ENCODE measurements at regions not wholly inside any gene's neighbourhood (a gene's known extent, or its start where the extent isn't known, plus 50 kb on each side); places are given as distances from the start of the nearest gene placed in this dataset.
A peak's percentile ranks its signal among the peaks of the same experiment; 100 is the strongest.

DNA sequence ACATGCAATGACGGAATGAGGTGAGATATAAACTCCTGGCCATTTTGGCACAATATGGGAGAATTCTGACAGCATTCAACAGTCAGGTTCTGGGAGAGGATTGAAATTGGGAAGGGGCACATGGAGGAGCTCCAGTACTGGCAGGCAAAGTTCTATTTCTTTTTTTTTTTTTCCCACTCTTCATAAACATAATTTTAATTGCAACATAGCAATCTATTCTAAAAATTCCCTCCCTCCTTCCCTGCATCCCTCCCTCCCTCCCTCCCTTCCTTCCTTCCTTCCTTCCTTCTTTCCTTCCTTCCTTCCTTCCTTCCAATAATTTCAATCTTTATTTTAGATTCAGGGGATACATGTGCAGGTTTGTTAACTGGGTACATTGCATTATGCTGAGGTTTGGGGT lies 93.2 kb downstream of the PTCSC3 start:
- no peak for DNase-seq (ENCODE audit: low read depth)
- TF ChIP-seq, protein P1, sequence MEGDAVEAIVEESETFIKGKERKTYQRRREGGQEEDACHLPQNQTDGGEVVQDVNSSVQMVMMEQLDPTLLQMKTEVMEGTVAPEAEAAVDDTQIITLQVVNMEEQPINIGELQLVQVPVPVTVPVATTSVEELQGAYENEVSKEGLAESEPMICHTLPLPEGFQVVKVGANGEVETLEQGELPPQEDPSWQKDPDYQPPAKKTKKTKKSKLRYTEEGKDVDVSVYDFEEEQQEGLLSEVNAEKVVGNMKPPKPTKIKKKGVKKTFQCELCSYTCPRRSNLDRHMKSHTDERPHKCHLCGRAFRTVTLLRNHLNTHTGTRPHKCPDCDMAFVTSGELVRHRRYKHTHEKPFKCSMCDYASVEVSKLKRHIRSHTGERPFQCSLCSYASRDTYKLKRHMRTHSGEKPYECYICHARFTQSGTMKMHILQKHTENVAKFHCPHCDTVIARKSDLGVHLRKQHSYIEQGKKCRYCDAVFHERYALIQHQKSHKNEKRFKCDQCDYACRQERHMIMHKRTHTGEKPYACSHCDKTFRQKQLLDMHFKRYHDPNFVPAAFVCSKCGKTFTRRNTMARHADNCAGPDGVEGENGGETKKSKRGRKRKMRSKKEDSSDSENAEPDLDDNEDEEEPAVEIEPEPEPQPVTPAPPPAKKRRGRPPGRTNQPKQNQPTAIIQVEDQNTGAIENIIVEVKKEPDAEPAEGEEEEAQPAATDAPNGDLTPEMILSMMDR (IDR thresholded peaks at IDR 0.05; ENCODE audit: insufficient read depth, low read depth, low read length, missing control alignments) = no peak
- H3K4me3 ChIP-seq (ENCODE audit: low read depth, low read length) = no peak overlapping the region

DNA sequence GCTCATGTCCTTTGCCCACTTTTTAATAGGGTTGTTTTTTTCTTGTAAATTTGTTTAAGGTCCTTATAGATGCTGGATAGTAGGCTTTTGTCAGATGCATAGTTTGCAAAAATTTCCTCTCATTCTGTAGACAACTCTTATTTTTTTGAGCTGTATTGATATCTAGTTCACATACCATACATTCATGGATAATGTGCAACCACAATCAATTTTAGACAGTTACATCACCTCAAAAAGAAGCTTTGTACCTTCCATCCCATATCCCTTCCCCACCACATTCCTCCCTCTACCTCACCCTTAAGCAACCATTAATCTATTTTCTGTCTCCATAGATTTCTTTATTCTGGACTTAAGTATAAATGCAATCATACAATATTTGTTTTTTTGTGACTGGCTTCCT lies 98.4 kb downstream of the PTCSC3 start:
- no peak overlapping the region for H3K4me3 ChIP-seq (ENCODE audit: low read depth, low read length)
- no peak for DNase-seq (ENCODE audit: low read depth)
- TF ChIP-seq, protein P1 (IDR thresholded peaks at IDR 0.05; ENCODE audit: insufficient read depth, low read depth, low read length, missing control alignments) = no peak

DNA sequence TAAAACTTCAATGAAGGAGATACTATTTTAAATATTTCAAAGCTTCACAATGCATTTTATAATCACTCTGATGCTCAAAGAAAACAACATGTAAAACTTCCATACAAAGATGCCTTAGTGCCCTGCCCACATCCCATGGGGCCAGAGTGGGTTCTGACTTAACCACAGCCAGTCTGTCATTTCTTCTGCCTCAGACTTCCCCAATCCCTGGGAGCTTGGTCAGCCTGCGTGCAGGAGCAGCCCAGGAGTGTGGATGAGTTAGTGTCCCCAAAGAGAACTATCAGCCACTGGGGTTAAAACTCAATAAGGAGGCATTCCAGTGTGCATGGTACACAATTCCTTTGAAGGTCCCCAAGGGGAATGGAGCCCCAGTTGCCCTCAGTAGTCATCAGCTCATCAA lies 100.3 kb downstream of the PTCSC3 start:
- TF ChIP-seq, protein P1 (IDR thresholded peaks at IDR 0.05; ENCODE audit: insufficient read depth, low read depth, low read length, missing control alignments) = no peak
- no peak for DNase-seq (ENCODE audit: low read depth)
- H3K4me3 ChIP-seq (ENCODE audit: low read depth, low read length) = no peak overlapping the region

DNA sequence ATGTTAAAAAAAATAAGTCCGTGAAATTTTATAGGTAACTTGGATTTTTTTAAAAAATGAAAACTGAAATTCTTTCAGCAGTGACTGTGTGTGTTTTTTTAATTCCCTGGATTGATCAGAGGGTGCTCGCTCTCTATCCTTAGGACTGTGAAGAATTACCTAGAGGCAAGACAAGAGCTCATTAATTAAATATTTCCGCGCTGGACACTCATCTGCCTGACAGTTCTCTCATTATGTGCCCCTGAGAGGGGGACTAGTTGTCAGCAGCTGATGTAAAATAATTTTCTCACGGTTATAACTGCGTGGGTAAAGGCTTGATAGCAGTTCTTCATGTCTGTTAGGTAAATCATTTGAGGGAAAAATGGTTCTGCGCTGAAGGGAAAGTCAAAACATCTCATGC lies 101.3 kb downstream of the PTCSC3 start:
- TF ChIP-seq, protein P1 (IDR thresholded peaks at IDR 0.05; ENCODE audit: insufficient read depth, low read depth, low read length, missing control alignments) = no peak
- DNase-seq (ENCODE audit: low read depth) = no peak
- H3K4me3 ChIP-seq (ENCODE audit: low read depth, low read length) = no peak overlapping the region

DNA sequence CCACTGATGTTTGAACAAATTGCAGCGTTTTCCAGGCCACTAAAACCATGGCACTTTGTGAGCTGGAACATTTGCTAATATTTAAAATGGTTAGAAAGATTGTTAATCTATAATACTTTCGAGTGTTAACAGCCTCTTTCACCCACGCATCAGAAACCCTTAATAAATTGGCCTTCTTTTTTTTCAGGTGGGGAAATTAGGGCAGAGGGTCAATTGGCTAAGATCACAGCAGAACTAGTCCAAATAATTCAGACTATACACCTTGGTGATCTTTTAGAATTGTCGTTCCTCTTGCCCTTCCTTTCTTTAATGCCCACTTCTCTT lies 105.8 kb downstream of the PTCSC3 start:
- no peak overlapping the region for H3K4me3 ChIP-seq (ENCODE audit: low read depth, low read length)
- no peak for DNase-seq (ENCODE audit: low read depth)
- TF ChIP-seq, protein P1 (IDR thresholded peaks at IDR 0.05; ENCODE audit: insufficient read depth, low read depth, low read length, missing control alignments) = no peak

DNA sequence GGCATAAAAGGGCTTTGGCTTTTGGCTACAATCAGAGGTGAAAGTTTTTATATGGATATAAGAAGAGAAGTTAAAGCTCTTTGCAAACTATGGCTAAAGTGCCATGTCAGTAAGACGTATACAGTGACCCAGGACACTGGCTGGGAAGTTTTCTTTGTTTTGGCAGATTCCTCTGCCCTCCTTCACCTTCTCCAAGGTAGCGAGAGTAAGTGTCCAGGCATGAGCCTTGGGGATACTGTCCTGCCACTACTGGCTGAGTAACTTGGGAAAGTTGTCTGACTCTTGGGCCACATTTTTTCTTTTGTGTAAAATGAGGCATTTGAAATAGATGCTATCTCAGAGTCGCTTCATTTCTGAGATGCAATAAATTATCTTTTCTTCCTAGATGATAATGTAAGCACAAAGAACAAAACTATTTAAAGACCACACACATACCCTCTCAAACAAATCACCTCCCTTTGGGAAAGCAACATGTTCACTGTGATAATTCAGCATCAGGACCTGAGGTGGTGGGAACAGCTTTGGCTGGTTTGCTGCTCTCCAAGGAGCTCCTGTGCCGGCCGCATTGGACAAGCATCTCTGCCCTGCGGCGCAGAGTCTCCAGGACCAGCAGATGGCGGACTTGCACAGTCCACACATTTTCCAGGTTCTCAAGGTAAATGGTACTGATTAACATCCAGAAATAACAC lies 106.3 kb downstream of the PTCSC3 start:
- TF ChIP-seq, protein P1 (IDR thresholded peaks at IDR 0.05; ENCODE audit: insufficient read depth, low read depth, low read length, missing control alignments) = peak; percentile 75
- H3K4me3 ChIP-seq (ENCODE audit: low read depth, low read length) = no peak overlapping the region

DNA sequence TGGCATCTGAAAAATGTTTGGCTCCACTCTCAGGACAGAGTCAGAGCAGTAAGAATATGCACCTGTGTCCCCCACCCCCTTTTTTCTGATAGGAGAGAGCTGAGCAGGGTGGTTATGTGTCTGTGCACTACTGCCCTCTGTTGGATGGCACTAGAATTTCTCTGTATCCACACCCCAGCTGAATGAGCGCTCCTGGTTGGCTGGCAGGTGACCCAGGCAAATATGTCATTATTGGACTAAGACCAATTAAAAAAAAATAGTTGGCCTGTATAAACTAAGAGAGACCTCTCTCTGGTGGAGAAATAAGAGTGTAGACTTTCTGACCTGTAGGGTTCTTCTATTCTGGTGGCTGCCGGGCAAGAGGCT lies 107.0 kb downstream of the PTCSC3 start:
- H3K4me3 ChIP-seq (ENCODE audit: low read depth, low read length) = no peak overlapping the region
- TF ChIP-seq, protein P1 (IDR thresholded peaks at IDR 0.05; ENCODE audit: insufficient read depth, low read depth, low read length, missing control alignments) = peak; percentile 75

More for the DNA sequence above, 106.3 kb downstream of the PTCSC3 start:
- peak; percentile 75 for DNase-seq (ENCODE audit: low read depth)

More for the DNA sequence above, 107.0 kb downstream of the PTCSC3 start:
- DNase-seq (ENCODE audit: low read depth) = peak; percentile 65
